HG03442 (cell line): ENCODE measurements at regions not wholly inside any gene's neighbourhood (a gene's known extent, or its start where the extent isn't known, plus 50 kb on each side); places are given as distances from the start of the nearest gene placed in this dataset.

Source experiments
- ATAC-seq: cut with Tn5 transposase; IDR thresholded peaks from one replicate; pipeline ENCODE4 v1.9.1; 2021; ENCODE audit warnings: mild to moderate bottlenecking, moderate library complexity; ENCODE audit not compliant: unreplicated experiment

DNA sequence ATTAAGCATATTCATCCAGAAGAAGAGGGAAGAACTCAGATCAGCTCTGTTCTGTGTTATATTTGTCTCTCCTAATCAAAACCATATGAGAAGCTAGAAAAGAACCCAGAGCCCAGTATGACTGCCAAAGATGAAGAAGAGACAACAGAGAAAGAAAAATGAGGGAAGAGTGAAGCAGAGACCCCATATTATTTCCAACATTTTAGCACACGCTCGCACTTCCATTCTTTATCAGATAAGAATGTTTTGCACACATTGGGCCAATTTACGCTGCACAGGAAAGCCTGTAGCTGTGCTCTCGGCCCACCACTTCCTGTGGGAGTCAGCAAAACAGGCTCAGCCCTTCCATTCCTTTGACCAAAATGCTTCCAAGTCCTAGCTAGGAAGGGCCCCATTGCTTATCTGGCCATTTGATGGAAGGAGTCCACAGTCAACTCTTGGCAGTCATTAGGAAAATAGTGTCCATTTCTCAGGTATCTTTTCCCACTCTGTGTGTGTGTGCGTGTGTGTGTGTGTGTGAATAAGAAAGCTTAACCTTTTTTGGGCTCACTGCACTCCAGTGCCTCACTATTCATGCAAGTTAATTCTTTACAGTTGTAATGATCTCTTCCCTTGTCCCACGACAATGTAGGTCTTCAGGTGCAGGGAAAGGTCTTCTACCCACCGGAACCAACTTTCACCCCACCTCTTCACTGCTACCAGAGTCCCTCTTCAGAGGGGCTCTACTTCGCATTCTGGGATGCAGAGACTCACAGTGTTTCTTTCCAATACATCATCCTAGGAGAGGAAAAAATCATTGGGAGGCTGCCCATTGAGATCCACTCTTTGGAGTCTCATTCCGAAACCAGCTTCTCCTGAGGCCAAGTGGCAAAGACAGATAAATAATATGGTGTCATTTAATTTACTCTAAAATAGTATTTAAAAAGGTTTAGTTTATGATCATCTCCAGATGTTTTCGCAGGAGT, 237.5 kb downstream of the COG6 start:
- no peak for ATAC-seq

DNA sequence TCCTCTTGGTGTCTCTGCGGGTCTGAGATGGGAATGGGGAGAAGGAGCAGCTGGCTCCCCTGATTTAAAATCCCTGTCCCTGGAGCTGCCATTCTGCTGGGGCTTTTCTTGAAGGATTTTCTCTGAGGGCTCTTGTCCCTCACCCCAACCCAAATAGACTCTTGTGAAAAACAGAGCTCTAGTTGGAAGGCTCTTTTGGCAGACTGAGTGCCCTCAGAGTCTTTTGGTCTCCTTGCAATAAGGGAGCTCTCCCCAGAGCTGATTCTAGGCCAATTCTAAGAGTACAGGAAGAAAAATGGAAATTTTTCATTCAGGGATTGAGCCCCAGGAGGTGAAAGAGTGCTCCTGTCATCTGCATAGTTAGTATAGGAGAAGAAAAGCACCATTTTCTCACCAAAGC, 238.3 kb downstream of the COG6 start:
- no peak for ATAC-seq

GRCh38 chr13:39894586-39894985, 239.1 kb downstream of the COG6 start:
- ATAC-seq = no peak

DNA sequence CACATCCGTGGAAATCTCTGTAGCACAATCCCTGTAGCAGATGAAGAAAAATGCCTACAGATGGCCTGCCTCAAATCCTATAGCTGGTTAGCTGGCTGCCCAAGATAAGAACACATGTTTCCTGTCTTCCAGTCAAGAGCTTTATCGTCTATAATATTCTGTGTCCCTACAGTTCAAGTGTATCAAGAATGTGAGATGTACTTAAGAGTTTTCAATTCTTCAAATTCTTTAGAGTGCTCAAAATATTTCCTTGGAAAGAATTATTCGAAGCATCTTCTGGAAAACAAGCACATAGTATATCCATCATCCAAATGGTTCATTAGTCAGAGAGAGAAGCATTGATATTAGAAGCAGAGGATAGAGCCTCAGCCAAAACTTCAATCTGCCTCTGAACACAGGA, 239.8 kb downstream of the COG6 start:
- no peak for ATAC-seq

DNA sequence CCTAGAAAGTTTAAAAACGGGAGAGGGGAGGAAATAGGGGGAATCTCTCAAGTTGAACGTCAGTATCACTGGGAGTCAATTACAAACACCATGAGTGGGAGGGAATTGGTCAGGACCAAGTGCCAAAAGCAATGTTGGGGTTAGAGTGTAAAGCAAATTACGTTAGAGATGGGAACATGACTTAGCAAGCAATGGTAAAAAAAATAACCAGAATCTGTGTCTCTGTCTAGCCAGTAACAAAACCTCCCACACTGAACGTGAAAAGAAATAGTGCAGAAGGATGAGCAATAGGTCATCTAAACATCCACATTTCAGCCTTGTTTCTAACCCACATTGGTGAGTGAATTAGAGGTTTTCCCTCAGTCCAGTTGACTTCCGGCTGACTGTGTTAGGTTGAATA, 242.2 kb downstream of the COG6 start:
- ATAC-seq = no peak

GRCh38 chr13:39900106-39900750, 244.8 kb downstream of the COG6 start:
- ATAC-seq = no peak

DNA sequence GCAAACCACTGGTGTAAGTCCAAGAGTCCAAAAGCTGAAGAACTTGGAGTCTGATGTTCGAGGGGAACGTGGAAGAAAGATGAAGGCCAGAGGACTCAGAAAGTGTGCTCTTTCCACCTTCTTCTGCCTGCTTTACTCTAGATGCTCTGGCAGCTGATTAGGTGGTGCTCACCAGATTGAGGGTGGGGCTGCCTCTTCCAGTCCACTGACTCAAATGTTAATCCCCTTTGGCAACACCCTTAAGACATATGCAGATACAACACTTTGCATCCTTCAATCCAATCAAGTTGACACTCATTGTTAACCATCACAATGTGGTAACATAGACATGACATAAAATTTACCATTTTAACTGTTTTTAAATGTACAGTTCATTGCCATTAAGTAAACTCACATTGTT, 249.5 kb downstream of the COG6 start:
- no peak for ATAC-seq

DNA sequence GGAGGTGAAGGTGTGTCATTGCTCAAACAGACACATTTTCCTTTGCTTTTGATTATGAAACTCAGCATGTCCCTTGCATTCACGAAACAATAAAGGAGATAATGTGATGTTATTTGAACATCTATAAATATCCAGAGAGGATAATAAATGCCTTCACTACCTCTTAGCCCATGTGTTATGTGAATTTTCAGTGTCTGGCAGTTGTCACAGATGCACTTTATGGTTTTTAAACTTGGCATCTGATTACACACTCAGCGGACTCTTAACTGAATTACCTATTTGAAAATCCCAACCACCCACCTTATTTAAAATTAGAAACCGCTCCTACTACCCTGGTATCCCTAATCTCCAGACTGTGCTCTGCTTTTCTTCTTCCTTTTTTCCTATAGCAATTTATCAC, 254.2 kb downstream of the COG6 start:
- ATAC-seq = no peak

DNA sequence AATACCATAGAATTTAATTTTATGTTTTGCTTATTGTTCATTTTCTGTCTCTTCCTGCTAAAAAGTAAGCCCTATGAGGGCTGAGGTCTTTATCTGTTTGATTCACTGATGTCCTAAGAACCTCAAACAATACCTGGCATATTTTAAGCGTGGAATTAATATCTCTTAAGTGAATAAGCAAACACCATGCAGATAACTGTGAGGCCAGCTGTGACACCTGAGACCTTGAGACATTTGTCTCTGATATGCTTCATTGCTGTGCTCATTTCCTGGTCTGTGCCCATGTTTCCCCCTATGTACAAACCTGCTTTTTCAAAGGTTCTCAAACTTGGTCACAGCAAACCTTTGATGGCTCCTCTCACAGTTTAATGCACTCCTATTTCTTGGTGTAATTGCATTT, 254.6 kb downstream of the COG6 start:
- no peak for ATAC-seq

- no peak for ATAC-seq
These were observed 255.4 kb downstream of the COG6 start for GRCh38 chr13:39910833-39911232.

- no peak for ATAC-seq
These were observed 257.9 kb downstream of the COG6 start for GRCh38 chr13:39913339-39913738.

DNA sequence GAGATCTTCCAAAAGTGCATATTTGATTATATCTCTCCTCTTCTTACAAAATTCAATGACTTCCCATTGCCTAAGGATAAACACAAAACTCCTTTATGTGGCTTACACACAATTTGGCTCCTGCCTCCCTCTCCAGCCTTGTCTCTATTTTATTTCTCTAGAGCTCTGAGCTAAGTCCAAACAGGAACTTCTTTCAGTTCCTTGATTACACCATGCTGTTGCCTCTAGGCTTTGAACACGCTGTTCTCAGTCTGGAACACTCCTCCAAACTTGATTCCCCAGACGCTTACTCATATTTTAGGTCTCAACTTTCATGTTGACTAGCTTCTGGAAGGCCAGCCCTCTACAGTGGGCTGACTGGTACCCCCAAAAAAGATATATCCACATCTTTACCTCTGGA, 258.5 kb downstream of the COG6 start:
- no peak for ATAC-seq

DNA sequence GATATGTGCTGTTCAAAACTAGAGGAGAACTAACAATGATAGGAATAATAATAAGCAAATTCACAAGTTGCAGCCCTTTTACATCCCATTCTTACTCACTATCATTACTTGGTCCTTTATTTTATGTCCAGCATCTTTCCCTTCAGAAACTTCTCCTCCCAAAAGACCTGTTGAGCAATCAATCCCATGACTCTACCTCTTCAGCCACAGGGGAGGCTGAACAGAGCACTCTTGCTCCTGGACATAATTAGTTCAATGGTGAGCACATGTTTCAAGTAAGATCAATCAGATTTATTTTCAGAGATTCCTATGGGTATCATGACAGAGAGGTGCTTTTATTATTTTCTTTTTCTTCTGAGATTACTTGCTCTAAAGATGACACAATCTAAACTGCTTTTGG, 260.0 kb downstream of the COG6 start:
- no peak for ATAC-seq

- ATAC-seq = no peak
These were observed 260.9 kb downstream of the COG6 start for GRCh38 chr13:39916330-39916729.

DNA sequence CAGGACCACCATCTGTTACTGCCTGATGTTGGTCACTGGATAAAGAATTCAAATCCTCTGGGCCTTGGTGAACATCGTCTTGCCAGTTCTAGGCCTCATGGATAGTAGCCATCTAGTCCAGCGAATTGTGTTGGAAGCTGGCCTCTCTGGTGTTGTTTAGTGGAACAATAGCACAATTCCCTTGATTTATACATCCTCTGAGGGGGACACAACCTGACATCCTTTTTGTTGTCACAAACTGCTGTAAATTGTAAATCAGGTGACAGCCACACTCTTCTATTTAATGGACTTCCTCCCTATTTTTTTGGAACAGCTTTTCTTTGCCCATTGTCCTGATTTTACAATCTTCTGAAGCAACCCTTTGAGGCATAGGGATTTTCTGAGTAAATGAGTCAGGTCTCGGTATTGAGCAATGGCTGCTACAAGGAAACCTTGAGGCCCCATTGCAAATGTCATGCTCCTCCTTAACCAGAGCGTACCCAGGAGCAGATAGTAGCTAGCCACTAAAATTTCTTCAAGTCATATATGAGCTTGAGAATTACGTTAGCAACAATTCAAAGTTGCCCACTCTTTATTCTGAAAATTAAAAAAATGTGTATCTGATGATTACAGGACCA, 263.3 kb downstream of the COG6 start:
- no peak for ATAC-seq

DNA sequence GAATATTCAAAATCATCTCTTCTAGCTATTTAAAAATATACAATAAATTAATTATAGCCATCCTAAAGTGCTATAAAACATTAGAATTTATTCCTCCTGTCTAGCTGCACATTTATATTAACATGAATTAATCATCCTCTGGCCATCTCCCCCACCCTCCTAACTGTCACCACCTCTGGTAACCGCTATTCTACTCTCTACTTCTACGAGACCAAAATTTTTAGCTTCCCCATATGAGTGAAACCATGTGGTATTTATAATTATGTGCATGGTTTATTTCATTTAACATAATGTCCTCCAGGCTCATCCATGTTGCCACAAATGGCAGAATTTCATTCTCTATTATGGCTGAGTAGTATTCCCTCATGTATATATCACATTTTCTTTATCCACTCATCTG, 265.2 kb downstream of the COG6 start:
- no peak for ATAC-seq

DNA sequence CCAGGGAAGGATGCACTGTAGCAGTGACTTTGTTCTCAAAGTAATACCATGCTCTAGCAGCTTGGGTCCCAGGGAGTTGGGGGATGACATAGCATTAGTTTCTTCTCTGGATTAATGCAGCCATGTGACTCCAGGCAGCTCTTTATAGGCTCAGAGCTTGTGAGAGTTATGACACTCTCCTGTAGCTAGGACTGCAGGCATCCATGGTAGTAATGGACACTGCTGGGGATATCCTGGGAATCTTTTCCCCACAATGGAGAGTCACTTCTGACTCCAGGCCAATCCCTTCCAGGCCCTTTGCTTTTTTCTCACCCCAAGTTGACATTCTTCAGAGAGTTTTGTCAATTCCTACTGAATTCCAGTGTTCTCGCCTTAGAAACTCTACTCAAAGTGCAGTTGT, 270.9 kb downstream of the COG6 start:
- ATAC-seq = no peak

- no peak for ATAC-seq
These were observed 272.8 kb downstream of the COG6 start for GRCh38 chr13:39928261-39928660.

GRCh38 chr13:39929583-39929982, 274.1 kb downstream of the COG6 start:
- no peak for ATAC-seq

- ATAC-seq = no peak
These were observed 274.6 kb downstream of the COG6 start for GRCh38 chr13:39930060-39930459.

GRCh38 chr13:39930544-39931444, 275.3 kb downstream of the COG6 start:
- ATAC-seq = no peak
